Keratinocyte (primary cell): ENCODE measurements at regions not wholly inside any gene's neighbourhood (a gene's known extent, or its start where the extent isn't known, plus 50 kb on each side); places are given as distances from the start of the nearest gene placed in this dataset.

Experiments
- EZH2 ChIP-seq: IDR thresholded peaks from one replicate; pipeline ENCODE4 v1.6.1; 2012; ENCODE audit warnings: inconsistent platforms, mild to moderate bottlenecking, low read length, moderate library complexity
- TF ChIP-seq, protein P1 (sequence below), 3 experiments: IDR thresholded peaks in 1 of 3; conservative IDR thresholded peaks in 1 of 3; optimal IDR thresholded peaks in 1 of 3; 2 replicates in 2 of 3; 3 replicates in 1 of 3; pipeline versions ENCODE3 to v1.5.1; 2011; ENCODE audit warnings: low read length in 3 of 3, mild to moderate bottlenecking in 3 of 3, moderate library complexity in 2 of 3, control low read depth in 1 of 3, inconsistent platforms in 1 of 3; ENCODE audit not compliant: insufficient read depth in 2 of 3; ENCODE audit errors: extremely low read depth in 1 of 3

DNA sequence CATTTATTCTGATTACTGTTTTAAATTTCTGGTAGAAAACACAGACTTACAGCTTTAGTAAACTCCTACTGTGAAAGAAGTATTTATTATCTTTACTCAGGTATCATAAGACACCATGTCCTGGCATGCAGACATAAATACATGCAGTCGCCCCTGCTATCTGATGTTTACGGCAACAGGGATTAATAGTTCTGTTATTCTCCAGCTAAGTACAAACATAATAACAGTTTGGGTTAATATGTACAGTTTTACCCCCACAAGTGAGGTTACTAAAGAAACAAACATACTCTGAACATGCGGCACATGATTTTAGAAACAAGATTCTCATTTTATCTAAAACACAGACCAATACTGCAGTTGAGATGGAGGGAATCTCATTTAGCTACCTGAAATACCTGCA lies 170.8 kb downstream of the ABCA8 start:
- TF ChIP-seq, protein P1, sequence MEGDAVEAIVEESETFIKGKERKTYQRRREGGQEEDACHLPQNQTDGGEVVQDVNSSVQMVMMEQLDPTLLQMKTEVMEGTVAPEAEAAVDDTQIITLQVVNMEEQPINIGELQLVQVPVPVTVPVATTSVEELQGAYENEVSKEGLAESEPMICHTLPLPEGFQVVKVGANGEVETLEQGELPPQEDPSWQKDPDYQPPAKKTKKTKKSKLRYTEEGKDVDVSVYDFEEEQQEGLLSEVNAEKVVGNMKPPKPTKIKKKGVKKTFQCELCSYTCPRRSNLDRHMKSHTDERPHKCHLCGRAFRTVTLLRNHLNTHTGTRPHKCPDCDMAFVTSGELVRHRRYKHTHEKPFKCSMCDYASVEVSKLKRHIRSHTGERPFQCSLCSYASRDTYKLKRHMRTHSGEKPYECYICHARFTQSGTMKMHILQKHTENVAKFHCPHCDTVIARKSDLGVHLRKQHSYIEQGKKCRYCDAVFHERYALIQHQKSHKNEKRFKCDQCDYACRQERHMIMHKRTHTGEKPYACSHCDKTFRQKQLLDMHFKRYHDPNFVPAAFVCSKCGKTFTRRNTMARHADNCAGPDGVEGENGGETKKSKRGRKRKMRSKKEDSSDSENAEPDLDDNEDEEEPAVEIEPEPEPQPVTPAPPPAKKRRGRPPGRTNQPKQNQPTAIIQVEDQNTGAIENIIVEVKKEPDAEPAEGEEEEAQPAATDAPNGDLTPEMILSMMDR (optimal IDR thresholded peaks at IDR 0.05 in 1 of 3, IDR thresholded peaks at IDR 0.05 in 1 of 3, conservative IDR thresholded peaks at IDR 0.05 in 1 of 3; ENCODE audit: extremely low read depth in 1 of 3, insufficient read depth in 2 of 3, low read length in 3 of 3), result no peak
- no peak for TF ChIP-seq EZH2
